CD1c-positive myeloid dendritic cell (primary cell): ENCODE measurements at regions not wholly inside any gene's neighbourhood (a gene's known extent, or its start where the extent isn't known, plus 50 kb on each side); places are given as distances from the start of the nearest gene placed in this dataset.
"Not testable (repeated sequence)": the region's sequence is repeated elsewhere in the genome, so short reads cannot be mapped to it uniquely, and the experiment has no call there.

Experiments used
- DNase-seq: peaks from one replicate; pipeline ENCODE4 v3.0.0-alpha.2; 2016; ENCODE audit errors: extremely low spot score

GRCh38 chr1:47491341-47491753 is 53.5 kb downstream of the FOXD2 start:
- no peak for DNase-seq

DNA sequence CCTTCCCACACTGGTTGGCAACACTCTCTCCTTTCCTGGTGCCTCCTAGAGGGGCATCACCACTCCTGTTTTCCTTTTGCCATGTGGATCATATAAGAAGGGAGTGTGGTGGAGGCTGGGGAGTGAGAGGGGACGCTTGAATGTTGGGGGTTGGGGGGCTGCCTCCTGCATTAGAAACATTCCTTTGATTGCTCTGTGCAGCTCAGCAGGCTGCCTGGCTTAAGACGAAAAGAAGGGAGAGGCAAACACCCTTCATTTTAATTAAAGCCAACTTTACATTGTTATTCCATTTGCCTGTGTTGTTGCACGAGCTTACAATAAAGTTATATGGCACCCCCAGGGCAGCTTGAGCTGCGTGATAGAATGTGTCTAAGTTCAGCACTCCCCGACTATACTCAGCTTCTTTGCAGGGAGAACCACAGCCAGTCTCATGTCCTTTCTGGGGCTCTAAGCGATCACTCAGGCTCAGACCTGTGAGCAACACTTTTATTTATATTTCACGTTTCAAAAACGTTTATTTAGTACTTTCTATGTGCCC is 57.4 kb downstream of the FOXD2 start:
- no peak for DNase-seq

GRCh38 chr1:47498551-47498950 is 60.7 kb downstream of the FOXD2 start:
- DNase-seq, result no peak

- no peak for DNase-seq
Measured at GRCh38 chr1:47501069-47501468, 63.2 kb downstream of the FOXD2 start.

DNA sequence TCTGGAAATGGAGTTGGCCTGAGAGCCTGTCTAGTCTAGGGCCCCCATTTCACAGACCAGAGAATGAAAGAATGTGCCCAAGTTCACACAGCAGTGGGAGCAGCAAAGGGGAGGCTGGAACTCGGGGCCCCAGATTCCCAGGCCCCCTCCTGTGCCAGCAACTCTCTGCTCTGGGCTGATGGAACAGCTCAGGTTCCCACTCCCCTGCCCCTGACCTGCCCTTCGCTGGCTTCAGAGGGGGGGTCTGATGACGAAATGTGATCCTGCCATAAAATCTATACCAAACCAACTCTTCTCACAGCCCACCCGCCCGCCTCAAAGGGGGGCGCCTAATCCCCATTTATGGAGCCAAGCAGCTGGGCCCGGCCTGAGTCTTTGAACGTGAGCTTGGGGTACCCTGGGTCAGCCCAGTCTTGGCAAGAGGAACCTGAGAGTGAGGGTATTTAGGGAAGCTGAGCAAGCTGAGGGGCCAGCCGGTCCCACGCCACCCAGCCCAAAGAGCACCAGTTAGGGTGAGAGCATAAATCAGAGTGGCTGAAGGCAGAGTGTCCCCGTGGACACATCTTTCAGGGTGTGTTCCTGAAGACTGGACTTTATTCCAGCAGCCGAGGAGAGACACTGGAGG is 65.0 kb downstream of the FOXD2 start:
- DNase-seq, result no peak

DNA sequence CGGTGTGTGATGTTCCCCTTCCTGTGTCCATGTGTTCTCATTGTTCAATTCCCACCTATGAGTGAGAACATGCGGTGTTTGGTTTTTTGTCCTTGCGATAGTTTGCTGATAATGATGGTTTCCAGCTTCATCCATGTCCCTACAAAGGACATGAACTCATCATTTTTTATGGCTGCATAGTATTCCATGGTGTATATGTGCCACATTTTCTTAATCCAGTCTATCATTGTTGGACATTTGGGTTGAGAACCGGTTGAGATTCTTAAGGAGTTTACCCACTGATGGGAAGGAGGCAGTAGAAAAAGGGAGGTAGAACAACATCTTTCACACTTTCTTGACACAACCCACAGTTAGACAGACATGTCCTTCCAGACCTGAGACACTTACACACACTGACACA is 67.0 kb downstream of the FOXD2 start:
- DNase-seq, result not testable (repeated sequence)

GRCh38 chr1:47505267-47505666 is 67.4 kb downstream of the FOXD2 start:
- DNase-seq, result no peak

DNA sequence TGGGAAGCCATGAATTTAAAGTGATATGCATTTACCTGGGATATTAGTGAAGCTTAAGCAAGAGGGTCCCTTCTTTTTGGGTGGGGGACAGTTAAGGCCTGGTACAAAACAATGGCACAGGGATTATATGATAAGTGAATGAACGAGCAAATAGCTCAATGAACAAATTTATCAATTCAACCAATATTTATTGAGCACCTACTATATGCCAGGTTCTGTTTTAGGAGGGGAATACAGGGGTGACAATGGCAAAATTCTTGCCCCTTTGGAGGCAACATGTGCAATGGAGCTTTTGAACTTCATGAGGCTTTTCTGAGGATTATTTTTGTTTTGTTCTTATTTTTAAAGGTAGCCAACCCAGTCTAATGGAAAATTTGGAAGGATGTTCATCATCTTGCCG is 68.2 kb downstream of the FOXD2 start:
- DNase-seq, result no peak

DNA sequence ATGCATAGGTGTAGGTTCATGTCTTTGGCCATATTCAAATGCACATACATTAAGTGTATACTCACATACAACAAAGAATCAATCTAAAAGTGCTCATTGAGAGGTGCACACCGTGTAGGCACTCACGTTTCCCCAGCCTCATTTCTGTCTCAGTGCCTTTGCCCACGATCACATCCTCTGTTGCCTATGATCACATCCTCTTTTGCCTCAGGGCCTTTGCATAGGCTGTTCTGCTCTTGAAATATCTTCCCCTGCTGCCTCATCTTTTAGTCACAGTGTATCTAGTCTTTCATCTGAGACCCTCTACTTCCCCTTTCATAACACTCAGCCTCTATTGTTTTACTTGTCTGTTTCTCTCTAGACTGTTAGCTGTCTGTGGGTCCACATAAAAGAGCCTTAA is 69.3 kb downstream of the FOXD2 start:
- peak; percentile 38 for DNase-seq

GRCh38 chr1:47507881-47508701 is 70.2 kb downstream of the FOXD2 start:
- DNase-seq, result peak; percentile 43

- DNase-seq, result no peak
Measured at GRCh38 chr1:47508702-47509431, 71.0 kb downstream of the FOXD2 start.

DNA sequence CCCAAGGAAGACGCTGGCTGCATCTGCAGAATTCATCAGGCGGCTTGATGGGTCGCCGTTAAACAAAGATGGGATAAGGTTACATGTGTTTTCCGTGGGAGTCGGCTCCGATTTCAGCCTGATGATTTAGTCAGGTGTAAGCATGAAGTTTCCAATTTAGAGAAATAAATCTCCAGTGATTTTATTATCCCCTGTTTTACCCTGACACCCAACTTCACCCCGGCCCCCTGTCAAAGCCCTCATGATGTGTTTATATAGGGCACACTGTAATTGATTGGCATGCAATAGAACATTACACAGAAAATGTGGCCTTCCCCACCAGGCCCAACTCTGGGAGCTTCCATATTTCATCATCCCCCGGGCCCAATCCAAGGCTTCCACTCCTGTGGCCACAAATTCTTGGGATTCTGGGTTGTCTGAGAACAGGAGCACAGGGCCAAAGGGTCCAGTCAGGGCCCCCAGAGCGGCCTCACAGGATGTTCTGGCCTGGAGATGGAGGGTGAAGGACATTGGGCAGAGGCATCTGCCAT is 72.5 kb downstream of the FOXD2 start:
- no peak for DNase-seq

DNA sequence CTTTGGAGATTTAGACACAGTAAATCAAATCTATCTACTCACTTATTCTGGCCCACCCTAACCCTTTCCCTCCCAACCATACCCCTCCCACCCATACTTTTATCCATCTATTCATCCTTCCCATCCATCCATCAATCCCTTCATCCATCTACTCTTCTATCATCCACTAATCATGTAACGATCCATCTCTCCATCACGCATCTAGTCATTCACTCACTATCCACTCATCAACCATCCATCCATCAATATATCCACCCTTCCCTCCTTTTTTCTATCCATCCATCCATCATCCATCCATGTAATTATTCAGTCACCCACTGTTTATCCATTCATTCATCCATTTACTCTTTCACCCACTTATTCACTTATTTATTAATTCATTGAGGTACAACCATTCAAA is 74.0 kb downstream of the FOXD2 start:
- DNase-seq, result no peak

DNA sequence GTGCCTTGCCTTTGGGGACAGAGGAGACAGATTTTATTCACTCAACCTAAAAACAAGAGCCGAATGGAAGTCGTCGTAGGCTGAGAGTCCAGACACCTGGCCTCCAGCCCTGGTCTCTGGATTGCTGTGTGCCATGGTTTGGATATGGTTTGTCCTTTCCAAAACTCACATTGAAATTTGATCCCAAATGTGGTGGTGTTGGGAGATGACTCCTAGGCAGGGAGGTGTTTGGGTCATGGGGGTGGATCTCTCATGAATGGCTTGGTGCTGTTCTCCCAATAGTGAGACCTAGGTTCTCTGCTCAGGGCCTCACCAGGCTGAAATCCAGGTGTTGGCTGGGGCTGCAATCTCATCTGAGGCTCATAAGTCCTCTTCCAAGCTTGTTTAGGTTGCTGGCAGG is 75.5 kb downstream of the FOXD2 start:
- DNase-seq, result no peak

GRCh38 chr1:47514229-47514628 is 76.4 kb downstream of the FOXD2 start:
- DNase-seq, result no peak

GRCh38 chr1:47515164-47515789 is 77.4 kb downstream of the FOXD2 start:
- DNase-seq, result no peak

- DNase-seq, result no peak
Measured at GRCh38 chr1:47517946-47518345, 80.1 kb downstream of the FOXD2 start.

- DNase-seq, result no peak
Measured at GRCh38 chr1:47519491-47519890, 81.6 kb downstream of the FOXD2 start.

- no peak for DNase-seq
Measured at GRCh38 chr1:47519971-47520370, 82.1 kb downstream of the FOXD2 start.

GRCh38 chr1:47521034-47521881 is 83.4 kb downstream of the FOXD2 start:
- no peak for DNase-seq
